ENCODE measurements at regions not wholly inside any gene's neighbourhood (a gene's known extent, or its start where the extent isn't known, plus 50 kb on each side); places are given as distances from the start of the nearest gene placed in this dataset.

- TF ChIP-seq POLR2A (IDR thresholded peaks at IDR 0.05) (no peak), CTCF (IDR thresholded peaks at IDR 0.05) (no peak)
These were observed 667.1 kb upstream of the RGMB start for GRCh38 chr5:98106116-98107031.
